ENCODE measurements at regions not wholly inside any gene's neighbourhood (a gene's known extent, or its start where the extent isn't known, plus 50 kb on each side); places are given as distances from the start of the nearest gene placed in this dataset.

GRCh38 chr5:23649594-23649993, 142.2 kb downstream of the PRDM9 start:
- no peaks in the 10 kb centered on the region for H3K27me3 ChIP-seq
- intact Hi-C loops (cut with DNase I; ENCODE audit: low total_unique reads) (no loop called here), in situ Hi-C loops (cut with MboI; ENCODE audit: low sequenced_read_pairs in 4 of 4) (no loop called here)
- H3K36me3 ChIP-seq: no peaks in the 10 kb centered on the region
- no peak for ATAC-seq
- no peaks in the 10 kb centered on the region for H3K9me3 ChIP-seq
- H3K27ac ChIP-seq: no peak overlapping the region
- H3K4me1 ChIP-seq: no peaks in the 10 kb centered on the region
- no peak overlapping the region for H3K4me3 ChIP-seq
- DNase-seq: no peak
- TF ChIP-seq POLR2A (IDR thresholded peaks at IDR 0.05): no peak
- TF ChIP-seq CTCF (IDR thresholded peaks at IDR 0.05 in 4 of 5, conservative IDR thresholded peaks at IDR 0.05 in 1 of 5): no peak

GRCh38 chr5:23655674-23656073, 148.3 kb downstream of the PRDM9 start:
- ATAC-seq: no peak
- Histone ChIP-seq H3K4me3 (no peak overlapping the region), H3K9me3 (no peaks in the 10 kb centered on the region), H3K27me3 (no peaks in the 10 kb centered on the region), H3K27ac (no peak overlapping the region), H3K4me1 (no peaks in the 10 kb centered on the region), H3K36me3 (no peaks in the 10 kb centered on the region)
- DNase-seq: no peak
- in situ Hi-C loops (cut with MboI; ENCODE audit: low sequenced_read_pairs in 4 of 4) (no loop called here), intact Hi-C loops (cut with DNase I; ENCODE audit: low total_unique reads) (no loop called here)
- TF ChIP-seq POLR2A (IDR thresholded peaks at IDR 0.05) (no peak), CTCF (IDR thresholded peaks at IDR 0.05 in 4 of 5, conservative IDR thresholded peaks at IDR 0.05 in 1 of 5) (no peak)

GRCh38 chr5:23675456-23675855, 168.0 kb downstream of the PRDM9 start:
- TF ChIP-seq POLR2A (IDR thresholded peaks at IDR 0.05): no peak
- TF ChIP-seq CTCF (IDR thresholded peaks at IDR 0.05 in 4 of 5, conservative IDR thresholded peaks at IDR 0.05 in 1 of 5): no peak
- no peak for ATAC-seq
- H3K27me3 ChIP-seq: no peaks in the 10 kb centered on the region
- in situ Hi-C loops (cut with MboI; ENCODE audit: low sequenced_read_pairs in 4 of 4) (no loop called here), intact Hi-C loops (cut with DNase I; ENCODE audit: low total_unique reads) (no loop called here)
- no peak overlapping the region for H3K4me3 ChIP-seq
- H3K4me1 ChIP-seq: no peaks in the 10 kb centered on the region
- peaks cover 0 to 4% (median 0%) of the 10 kb centered on the region in 3 donors for H3K9me3 ChIP-seq
- no peak for DNase-seq
- no peak overlapping the region for H3K27ac ChIP-seq
- H3K36me3 ChIP-seq: no peaks in the 10 kb centered on the region

- ATAC-seq: no peak
These were observed 170.6 kb downstream of the PRDM9 start for GRCh38 chr5:23677996-23678395.

More at GRCh38 chr5:23677996-23678395, 170.6 kb downstream of the PRDM9 start:
- no peaks in the 10 kb centered on the region for H3K27me3 ChIP-seq
- no peak for DNase-seq
- H3K27ac ChIP-seq: no peak overlapping the region
- intact Hi-C loops (cut with DNase I; ENCODE audit: low total_unique reads): no loop called here
- H3K4me1 ChIP-seq: no peaks in the 10 kb centered on the region
- H3K9me3 ChIP-seq: peaks cover 0 to 4% (median 0%) of the 10 kb centered on the region in 3 donors
- no peak overlapping the region for H3K4me3 ChIP-seq
- no peak for TF ChIP-seq CTCF (IDR thresholded peaks at IDR 0.05 in 4 of 5, conservative IDR thresholded peaks at IDR 0.05 in 1 of 5)
- no peak for TF ChIP-seq POLR2A (IDR thresholded peaks at IDR 0.05)
- H3K36me3 ChIP-seq: no peaks in the 10 kb centered on the region
- in situ Hi-C loops (cut with MboI; ENCODE audit: low sequenced_read_pairs in 4 of 4): no loop called here
